ENCODE measurements at regions not wholly inside any gene's neighbourhood (a gene's known extent, or its start where the extent isn't known, plus 50 kb on each side); places are given as distances from the start of the nearest gene placed in this dataset.

- DNase-seq = no peak
- Histone ChIP-seq H3K27me3 (no peaks in the 10 kb centered on the region), H3K36me3 (no peaks in the 10 kb centered on the region), H3K4me1 (no peaks in the 10 kb centered on the region), H3K4me3 (replicated peaks in 1 of 3) (no peak overlapping the region), H3K9me3 (no peaks in the 10 kb centered on the region), H3K27ac (no peak overlapping the region)
- intact Hi-C loops (cut with DNase I) = no loop called here
- no peak for TF ChIP-seq CTCF (IDR thresholded peaks at IDR 0.05)
- no peak for TF ChIP-seq POLR2A (IDR thresholded peaks at IDR 0.05)
- WGBS, 2 donors = 79 to 89% methylated on average over 2 of the region's 2 CpGs
Measured at GRCh38 chr16:9580025-9580424, 488.6 kb downstream of the HAPSTR1 start.

- H3K27me3 ChIP-seq = no peaks in the 10 kb centered on the region
- no peak for DNase-seq
- H3K4me1 ChIP-seq = no peaks in the 10 kb centered on the region
Measured at GRCh38 chr16:9593440-9593839, 502.0 kb downstream of the HAPSTR1 start.

GRCh38 chr16:9594047-9594446, 502.6 kb downstream of the HAPSTR1 start:
- no peak overlapping the region for H3K4me3 ChIP-seq (replicated peaks in 1 of 3)
- no peaks in the 10 kb centered on the region for H3K36me3 ChIP-seq
- intact Hi-C loops (cut with DNase I) = no loop called here
- DNase-seq = no peak
- no peaks in the 10 kb centered on the region for H3K9me3 ChIP-seq
- no peaks in the 10 kb centered on the region for H3K4me1 ChIP-seq
- no peaks in the 10 kb centered on the region for H3K27me3 ChIP-seq
- TF ChIP-seq CTCF (IDR thresholded peaks at IDR 0.05) (no peak), POLR2A (IDR thresholded peaks at IDR 0.05) (no peak)
- no peak overlapping the region for H3K27ac ChIP-seq
- 90 to 92% methylated on average over 2 of the region's 2 CpGs for WGBS, 2 donors

More at GRCh38 chr16:9593440-9593839, 502.0 kb downstream of the HAPSTR1 start:
- intact Hi-C loops (cut with DNase I) = no loop called here
- no peak overlapping the region for H3K4me3 ChIP-seq (replicated peaks in 1 of 3)
- 51 to 52% methylated on average over 1 of the region's 1 CpG for WGBS, 2 donors
- no peaks in the 10 kb centered on the region for H3K9me3 ChIP-seq
- H3K36me3 ChIP-seq = no peaks in the 10 kb centered on the region
- no peak overlapping the region for H3K27ac ChIP-seq
- TF ChIP-seq POLR2A (IDR thresholded peaks at IDR 0.05) = no peak
- TF ChIP-seq CTCF (IDR thresholded peaks at IDR 0.05) = no peak

- no peak for DNase-seq
- H3K27me3 ChIP-seq = no peaks in the 10 kb centered on the region
- no peak overlapping the region for H3K4me3 ChIP-seq (replicated peaks in 1 of 3)
- TF ChIP-seq CTCF (IDR thresholded peaks at IDR 0.05) (no peak), POLR2A (IDR thresholded peaks at IDR 0.05) (no peak)
- no peaks in the 10 kb centered on the region for H3K36me3 ChIP-seq
- intact Hi-C loops (cut with DNase I) = no loop called here
- peaks cover 0 to 8% of the 10 kb centered on the region in 2 donors for H3K4me1 ChIP-seq
- no peak overlapping the region for H3K27ac ChIP-seq
- 90 to 92% methylated on average over 2 of the region's 2 CpGs for WGBS, 2 donors
- H3K9me3 ChIP-seq = no peaks in the 10 kb centered on the region
Measured at GRCh38 chr16:9594946-9595345, 503.5 kb downstream of the HAPSTR1 start.

GRCh38 chr16:9595393-9595792, 503.9 kb downstream of the HAPSTR1 start:
- WGBS, 2 donors = 72 to 76% methylated on average over 3 of the region's 3 CpGs
- Histone ChIP-seq H3K9me3 (no peaks in the 10 kb centered on the region), H3K27me3 (no peaks in the 10 kb centered on the region), H3K4me1 (peaks cover 0 to 8% of the 10 kb centered on the region in 2 donors), H3K4me3 (replicated peaks in 1 of 3) (no peak overlapping the region), H3K36me3 (no peaks in the 10 kb centered on the region), H3K27ac (no peak overlapping the region)
- no peak for TF ChIP-seq POLR2A (IDR thresholded peaks at IDR 0.05)
- no peak for TF ChIP-seq CTCF (IDR thresholded peaks at IDR 0.05)
- intact Hi-C loops (cut with DNase I) = no loop called here
- DNase-seq = no peak

Data from thyroid gland (tissue), 4 donors.